CD4-positive, alpha-beta T cell treated with Interleukin-4 for 4 hours (primary cell): ENCODE measurements at regions not wholly inside any gene's neighbourhood (a gene's known extent, or its start where the extent isn't known, plus 50 kb on each side); places are given as distances from the start of the nearest gene placed in this dataset.

Experiments
- DNase-seq: peaks from one replicate; pipeline ENCODE4 v3.0.0-alpha.2; 2020

GRCh38 chr3:41000471-41000870 lies 198.8 kb upstream of the CTNNB1 start:
- no peak for DNase-seq

- no peak for DNase-seq
Measured at GRCh38 chr3:41001556-41001955, 197.7 kb upstream of the CTNNB1 start.

GRCh38 chr3:41002104-41002503 lies 197.2 kb upstream of the CTNNB1 start:
- no peak for DNase-seq

GRCh38 chr3:41007399-41007798 lies 191.9 kb upstream of the CTNNB1 start:
- no peak for DNase-seq

GRCh38 chr3:41011854-41012253 lies 187.5 kb upstream of the CTNNB1 start:
- DNase-seq = no peak

GRCh38 chr3:41018855-41019254 lies 180.4 kb upstream of the CTNNB1 start:
- DNase-seq = no peak

GRCh38 chr3:41024031-41024836 lies 175.1 kb upstream of the CTNNB1 start:
- no peak for DNase-seq

GRCh38 chr3:41026394-41027177 lies 172.7 kb upstream of the CTNNB1 start:
- DNase-seq = no peak

GRCh38 chr3:41029356-41029755 lies 169.9 kb upstream of the CTNNB1 start:
- no peak for DNase-seq

GRCh38 chr3:41030220-41030619 lies 169.1 kb upstream of the CTNNB1 start:
- no peak for DNase-seq

- no peak for DNase-seq
Measured at GRCh38 chr3:41031401-41031800, 167.9 kb upstream of the CTNNB1 start.

GRCh38 chr3:41033956-41034519 lies 165.3 kb upstream of the CTNNB1 start:
- DNase-seq = no peak

- DNase-seq = no peak
Measured at GRCh38 chr3:41035456-41036022, 163.8 kb upstream of the CTNNB1 start.

GRCh38 chr3:41037651-41038334 lies 161.5 kb upstream of the CTNNB1 start:
- no peak for DNase-seq

- no peak for DNase-seq
Measured at GRCh38 chr3:41040256-41040655, 159.0 kb upstream of the CTNNB1 start.

GRCh38 chr3:41041462-41041861 lies 157.8 kb upstream of the CTNNB1 start:
- DNase-seq = no peak

- no peak for DNase-seq
Measured at GRCh38 chr3:41041899-41042298, 157.4 kb upstream of the CTNNB1 start.

- DNase-seq = no peak
Measured at GRCh38 chr3:41044523-41044922, 154.8 kb upstream of the CTNNB1 start.

GRCh38 chr3:41045491-41045890 lies 153.8 kb upstream of the CTNNB1 start:
- no peak for DNase-seq

- no peak for DNase-seq
Measured at GRCh38 chr3:41050144-41050543, 149.2 kb upstream of the CTNNB1 start.

- no peak for DNase-seq
Measured at GRCh38 chr3:41053220-41053619, 146.1 kb upstream of the CTNNB1 start.

GRCh38 chr3:41060106-41060505 lies 139.2 kb upstream of the CTNNB1 start:
- DNase-seq = no peak

GRCh38 chr3:41064070-41064469 lies 135.2 kb upstream of the CTNNB1 start:
- no peak for DNase-seq
